SK-N-SH treated with all-trans-retinoic acid at 6 μM for 48 hours (cell line): ENCODE measurements at regions not wholly inside any gene's neighbourhood (a gene's known extent, or its start where the extent isn't known, plus 50 kb on each side); places are given as distances from the start of the nearest gene placed in this dataset.

Experiments
- ATAC-seq: fragments of 200-7000 bp; cut with Tn5 transposase; 3 replicates; pipeline ENCODE4 v1.9.1; 2020; ENCODE audit warnings: mild to moderate bottlenecking, moderate library complexity
- ARNTL ChIP-seq: fragments of 450-650 bp; formaldehyde crosslinking; IDR thresholded peaks from 2 replicates; pipeline ENCODE4 v1.5.0; 2020; ENCODE audit warnings: low read depth, mild to moderate bottlenecking, moderate library complexity, borderline replicate concordance
- BACH2 ChIP-seq: fragments of 250-450 bp; sonication (Bioruptor Pico); IDR thresholded peaks from 2 replicates; pipeline ENCODE4 v1.9.0; 2021; ENCODE audit warnings: mild to moderate bottlenecking, borderline replicate concordance
- CSDC2 ChIP-seq: fragments of 250-450 bp; sonication (Bioruptor Pico); IDR thresholded peaks from 2 replicates; pipeline ENCODE4 v1.5.0; 2020; ENCODE audit warnings: mild to moderate bottlenecking, moderate library complexity
- ESRRG ChIP-seq: fragments of 250-450 bp; sonication (Bioruptor Pico); IDR thresholded peaks from 2 replicates; pipeline ENCODE4 v1.6.1; 2021; ENCODE audit warnings: mild to moderate bottlenecking
- GLIS3 ChIP-seq: fragments of 250-450 bp; sonication (Bioruptor Pico); IDR thresholded peaks from 2 replicates; pipeline ENCODE4 v1.5.0; 2020; ENCODE audit warnings: mild to moderate bottlenecking, moderate library complexity
- ISL1 ChIP-seq: fragments of 250-450 bp; sonication (Bioruptor Pico); IDR thresholded peaks from 2 replicates; pipeline ENCODE4 v2.1.2; 2022; ENCODE audit warnings: mild to moderate bottlenecking, moderate library complexity
- OSR1 ChIP-seq: fragments of 250-450 bp; sonication (Bioruptor Pico); IDR thresholded peaks from 2 replicates; pipeline ENCODE4 v1.8.0; 2022; ENCODE audit warnings: moderate library complexity, mild to moderate bottlenecking, inconsistent platforms
- PATZ1 ChIP-seq: fragments of 250-450 bp; sonication (Bioruptor Pico); IDR thresholded peaks from 2 replicates; pipeline ENCODE4 v1.8.0; 2020; ENCODE audit warnings: mild to moderate bottlenecking, moderate library complexity, borderline replicate concordance
- POU6F1 ChIP-seq: fragments of 250-450 bp; sonication (Bioruptor Pico); IDR thresholded peaks from 2 replicates; pipeline ENCODE4 v1.8.0; 2021; ENCODE audit warnings: low read depth, mild to moderate bottlenecking, moderate library complexity, borderline replicate concordance
- PPARA ChIP-seq: fragments of 250-450 bp; sonication (Bioruptor Pico); IDR thresholded peaks from 2 replicates; pipeline ENCODE4 v1.5.0; 2020; ENCODE audit warnings: mild to moderate bottlenecking, borderline replicate concordance
- TCF4 ChIP-seq: fragments of 250-450 bp; sonication (Bioruptor Pico); IDR thresholded peaks from 2 replicates; pipeline ENCODE4 v1.8.0; 2021; ENCODE audit warnings: mild to moderate bottlenecking, moderate library complexity, borderline replicate concordance
- TOX ChIP-seq: fragments of 250-450 bp; sonication (Bioruptor Pico); IDR thresholded peaks from 2 replicates; pipeline ENCODE4 v1.8.0; 2021; ENCODE audit warnings: mild to moderate bottlenecking, moderate library complexity, borderline replicate concordance
- ZC3H10 ChIP-seq: fragments of 250-450 bp; sonication (Bioruptor Pico); IDR thresholded peaks from 2 replicates; pipeline ENCODE4 v1.5.1; 2021; ENCODE audit warnings: mild to moderate bottlenecking, moderate library complexity
- ZFP3 ChIP-seq: fragments of 250-450 bp; sonication (Bioruptor Pico); IDR thresholded peaks from 2 replicates; pipeline ENCODE4 v1.5.0; 2020; ENCODE audit warnings: mild to moderate bottlenecking, moderate library complexity
- ZFP30 ChIP-seq: fragments of 450-650 bp; formaldehyde crosslinking; IDR thresholded peaks from 2 replicates; pipeline ENCODE4 v1.5.0; 2022; ENCODE audit warnings: mild to moderate bottlenecking, moderate library complexity
- ZNF565 ChIP-seq: fragments of 450-650 bp; formaldehyde crosslinking; conservative IDR thresholded peaks from 2 replicates; pipeline ENCODE4 v1.5.0; 2020; ENCODE audit warnings: low read depth, mild to moderate bottlenecking, moderate library complexity
- ZNF70 ChIP-seq: fragments of 450-650 bp; formaldehyde crosslinking; IDR thresholded peaks from 2 replicates; pipeline ENCODE4 v1.5.0; 2020; ENCODE audit warnings: mild to moderate bottlenecking, moderate library complexity
- ZNF8 ChIP-seq: fragments of 450-650 bp; formaldehyde crosslinking; IDR thresholded peaks from 2 replicates; pipeline ENCODE4 v1.5.0; 2020; ENCODE audit warnings: mild to moderate bottlenecking, moderate library complexity
- TF ChIP-seq, protein P1 (sequence below): fragments of 250-450 bp; sonication (Bioruptor Pico); IDR thresholded peaks from 2 replicates; pipeline ENCODE4 v1.5.0; 2020; ENCODE audit warnings: mild to moderate bottlenecking, moderate library complexity
- TF ChIP-seq, protein P2 (sequence below): fragments of 250-450 bp; sonication (Bioruptor Pico); IDR thresholded peaks from 2 replicates; pipeline ENCODE4 v1.5.1; 2020; ENCODE audit warnings: low read depth, mild to moderate bottlenecking, moderate library complexity

- TF ChIP-seq, protein P1, sequence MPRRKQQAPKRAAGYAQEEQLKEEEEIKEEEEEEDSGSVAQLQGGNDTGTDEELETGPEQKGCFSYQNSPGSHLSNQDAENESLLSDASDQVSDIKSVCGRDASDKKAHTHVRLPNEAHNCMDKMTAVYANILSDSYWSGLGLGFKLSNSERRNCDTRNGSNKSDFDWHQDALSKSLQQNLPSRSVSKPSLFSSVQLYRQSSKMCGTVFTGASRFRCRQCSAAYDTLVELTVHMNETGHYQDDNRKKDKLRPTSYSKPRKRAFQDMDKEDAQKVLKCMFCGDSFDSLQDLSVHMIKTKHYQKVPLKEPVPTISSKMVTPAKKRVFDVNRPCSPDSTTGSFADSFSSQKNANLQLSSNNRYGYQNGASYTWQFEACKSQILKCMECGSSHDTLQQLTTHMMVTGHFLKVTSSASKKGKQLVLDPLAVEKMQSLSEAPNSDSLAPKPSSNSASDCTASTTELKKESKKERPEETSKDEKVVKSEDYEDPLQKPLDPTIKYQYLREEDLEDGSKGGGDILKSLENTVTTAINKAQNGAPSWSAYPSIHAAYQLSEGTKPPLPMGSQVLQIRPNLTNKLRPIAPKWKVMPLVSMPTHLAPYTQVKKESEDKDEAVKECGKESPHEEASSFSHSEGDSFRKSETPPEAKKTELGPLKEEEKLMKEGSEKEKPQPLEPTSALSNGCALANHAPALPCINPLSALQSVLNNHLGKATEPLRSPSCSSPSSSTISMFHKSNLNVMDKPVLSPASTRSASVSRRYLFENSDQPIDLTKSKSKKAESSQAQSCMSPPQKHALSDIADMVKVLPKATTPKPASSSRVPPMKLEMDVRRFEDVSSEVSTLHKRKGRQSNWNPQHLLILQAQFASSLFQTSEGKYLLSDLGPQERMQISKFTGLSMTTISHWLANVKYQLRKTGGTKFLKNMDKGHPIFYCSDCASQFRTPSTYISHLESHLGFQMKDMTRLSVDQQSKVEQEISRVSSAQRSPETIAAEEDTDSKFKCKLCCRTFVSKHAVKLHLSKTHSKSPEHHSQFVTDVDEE (CRISPR knock-in tag) = no peak
- no peak for TF ChIP-seq TOX
- TF ChIP-seq OSR1 (CRISPR knock-in tag) = no peak
- TF ChIP-seq TCF4 (CRISPR knock-in tag) = no peak
- TF ChIP-seq BACH2 (CRISPR knock-in tag) = no peak
- no peak for TF ChIP-seq ZC3H10 (CRISPR knock-in tag)
- TF ChIP-seq ZNF565 = no peak
- no peak for TF ChIP-seq POU6F1
- TF ChIP-seq ZNF8 (CRISPR knock-in tag) = no peak
- TF ChIP-seq ZFP30 (CRISPR knock-in tag) = no peak
- no peak for TF ChIP-seq ARNTL (CRISPR knock-in tag)
- TF ChIP-seq ISL1 = no peak
- no peak for TF ChIP-seq CSDC2 (CRISPR knock-in tag)
- TF ChIP-seq PPARA (CRISPR knock-in tag) = no peak
- TF ChIP-seq GLIS3 = no peak
- no peak for TF ChIP-seq PATZ1 (CRISPR knock-in tag)
- no peak for TF ChIP-seq ZFP3
- no peak for TF ChIP-seq ZNF70 (CRISPR knock-in tag)
- TF ChIP-seq, protein P2, sequence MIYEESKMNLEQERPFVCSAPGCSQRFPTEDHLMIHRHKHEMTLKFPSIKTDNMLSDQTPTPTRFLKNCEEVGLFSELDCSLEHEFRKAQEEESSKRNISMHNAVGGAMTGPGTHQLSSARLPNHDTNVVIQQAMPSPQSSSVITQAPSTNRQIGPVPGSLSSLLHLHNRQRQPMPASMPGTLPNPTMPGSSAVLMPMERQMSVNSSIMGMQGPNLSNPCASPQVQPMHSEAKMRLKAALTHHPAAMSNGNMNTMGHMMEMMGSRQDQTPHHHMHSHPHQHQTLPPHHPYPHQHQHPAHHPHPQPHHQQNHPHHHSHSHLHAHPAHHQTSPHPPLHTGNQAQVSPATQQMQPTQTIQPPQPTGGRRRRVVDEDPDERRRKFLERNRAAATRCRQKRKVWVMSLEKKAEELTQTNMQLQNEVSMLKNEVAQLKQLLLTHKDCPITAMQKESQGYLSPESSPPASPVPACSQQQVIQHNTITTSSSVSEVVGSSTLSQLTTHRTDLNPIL (CRISPR knock-in tag) = no peak
- no peak for TF ChIP-seq ESRRG (CRISPR knock-in tag)
- ATAC-seq = no peak
Measured at GRCh38 chr14:89621009-89621421, 204.0 kb upstream of the FOXN3 start.

DNA sequence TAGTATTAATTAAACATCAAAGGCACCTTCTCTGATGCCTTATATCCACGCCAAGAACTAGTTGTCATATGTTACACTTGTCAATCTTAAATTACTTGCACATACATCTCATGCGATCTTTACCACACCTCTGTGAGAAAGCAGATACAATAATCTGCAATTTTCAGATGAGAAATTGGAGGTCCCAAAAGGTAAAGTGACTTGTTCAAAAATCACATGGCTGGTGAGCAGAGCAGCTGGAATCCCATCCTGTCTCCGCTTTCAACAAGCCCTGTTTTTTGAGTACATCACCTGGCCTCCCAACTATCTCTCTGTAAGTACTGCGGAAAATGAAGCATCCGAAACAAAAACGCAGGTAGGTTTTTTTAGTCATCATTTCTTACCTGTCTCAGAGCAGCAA is 203.4 kb upstream of the FOXN3 start:
- no peak for ATAC-seq
- TF ChIP-seq PPARA (CRISPR knock-in tag) = no peak
- no peak for TF ChIP-seq POU6F1
- TF ChIP-seq, protein P1 (CRISPR knock-in tag) = no peak
- TF ChIP-seq ZNF565 = no peak
- TF ChIP-seq TCF4 (CRISPR knock-in tag) = no peak
- no peak for TF ChIP-seq PATZ1 (CRISPR knock-in tag)
- TF ChIP-seq, protein P2 (CRISPR knock-in tag) = no peak
- no peak for TF ChIP-seq CSDC2 (CRISPR knock-in tag)
- TF ChIP-seq ESRRG (CRISPR knock-in tag) = no peak
